Upper lobe of left lung (tissue), 4 donors: ENCODE measurements at regions not wholly inside any gene's neighbourhood (a gene's known extent, or its start where the extent isn't known, plus 50 kb on each side); places are given as distances from the start of the nearest gene placed in this dataset.

Source experiments
- EP300 ChIP-seq, 4 donors: sonication (generic); formaldehyde crosslinking; IDR thresholded peaks; one replicate each; pipeline ENCODE4 v1.5.1; 2017; ENCODE audit warnings: antibody characterized with exemption in 4 of 4, control low read depth in 2 of 4
- POLR2A ChIP-seq, 4 donors: fragments of 450-650 bp; IDR thresholded peaks; one replicate each; pipeline ENCODE4 v1.5.1; 2016 to 2017; ENCODE audit warnings: antibody characterized with exemption in 4 of 4, mild to moderate bottlenecking in 2 of 4
- POLR2AphosphoS5 ChIP-seq, 2 donors: sonication (generic); formaldehyde crosslinking; IDR thresholded peaks; one replicate each; pipeline ENCODE4 v1.5.1; 2017; ENCODE audit warnings: antibody characterized with exemption in 2 of 2
- TF ChIP-seq, protein P1 (sequence below), 6 experiments: fragments of 450-650 bp in 4 of 6; fragments of 200-600 bp in 2 of 6; sonication (generic) in 2 of 6; IDR thresholded peaks; one replicate each; pipeline ENCODE4 v1.5.1; 2016 to 2019; ENCODE audit warnings: antibody characterized with exemption in 6 of 6

GRCh38 chr2:181312515-181312927 is 144.7 kb upstream of the ITGA4 start:
- TF ChIP-seq POLR2A (IDR thresholded peaks at IDR 0.05), result no peak
- TF ChIP-seq EP300 (IDR thresholded peaks at IDR 0.05), result no peak
- TF ChIP-seq, protein P1, sequence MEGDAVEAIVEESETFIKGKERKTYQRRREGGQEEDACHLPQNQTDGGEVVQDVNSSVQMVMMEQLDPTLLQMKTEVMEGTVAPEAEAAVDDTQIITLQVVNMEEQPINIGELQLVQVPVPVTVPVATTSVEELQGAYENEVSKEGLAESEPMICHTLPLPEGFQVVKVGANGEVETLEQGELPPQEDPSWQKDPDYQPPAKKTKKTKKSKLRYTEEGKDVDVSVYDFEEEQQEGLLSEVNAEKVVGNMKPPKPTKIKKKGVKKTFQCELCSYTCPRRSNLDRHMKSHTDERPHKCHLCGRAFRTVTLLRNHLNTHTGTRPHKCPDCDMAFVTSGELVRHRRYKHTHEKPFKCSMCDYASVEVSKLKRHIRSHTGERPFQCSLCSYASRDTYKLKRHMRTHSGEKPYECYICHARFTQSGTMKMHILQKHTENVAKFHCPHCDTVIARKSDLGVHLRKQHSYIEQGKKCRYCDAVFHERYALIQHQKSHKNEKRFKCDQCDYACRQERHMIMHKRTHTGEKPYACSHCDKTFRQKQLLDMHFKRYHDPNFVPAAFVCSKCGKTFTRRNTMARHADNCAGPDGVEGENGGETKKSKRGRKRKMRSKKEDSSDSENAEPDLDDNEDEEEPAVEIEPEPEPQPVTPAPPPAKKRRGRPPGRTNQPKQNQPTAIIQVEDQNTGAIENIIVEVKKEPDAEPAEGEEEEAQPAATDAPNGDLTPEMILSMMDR (IDR thresholded peaks at IDR 0.05), result no peak
- no peak for TF ChIP-seq POLR2AphosphoS5 (IDR thresholded peaks at IDR 0.05)
